ENCODE measurements at regions not wholly inside any gene's neighbourhood (a gene's known extent, or its start where the extent isn't known, plus 50 kb on each side); places are given as distances from the start of the nearest gene placed in this dataset.
"Not testable (repeated sequence)": the region's sequence is repeated elsewhere in the genome, so short reads cannot be mapped to it uniquely, and the experiment has no call there.

DNA sequence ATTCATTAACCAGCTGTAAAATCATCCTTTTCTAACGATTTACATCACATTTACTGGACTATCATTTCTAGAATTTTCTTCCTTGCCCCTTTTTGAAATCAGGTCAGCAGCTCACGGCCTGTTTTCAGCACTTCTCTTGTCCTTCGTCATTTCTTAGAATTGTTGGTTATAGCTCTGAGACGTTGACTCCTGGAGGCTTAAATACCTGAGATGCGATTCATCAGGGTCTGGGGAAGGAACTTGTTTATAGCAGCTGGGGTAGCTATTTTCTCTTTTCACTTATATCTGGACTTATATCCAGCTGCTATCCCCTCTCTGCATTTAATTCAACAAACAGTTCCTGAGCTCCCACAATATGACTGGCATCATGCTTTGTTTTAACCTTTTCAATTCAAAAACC, 338.7 kb upstream of the TNRC6C start:
- no peak for DNase-seq (ENCODE audit: low read depth)

DNA sequence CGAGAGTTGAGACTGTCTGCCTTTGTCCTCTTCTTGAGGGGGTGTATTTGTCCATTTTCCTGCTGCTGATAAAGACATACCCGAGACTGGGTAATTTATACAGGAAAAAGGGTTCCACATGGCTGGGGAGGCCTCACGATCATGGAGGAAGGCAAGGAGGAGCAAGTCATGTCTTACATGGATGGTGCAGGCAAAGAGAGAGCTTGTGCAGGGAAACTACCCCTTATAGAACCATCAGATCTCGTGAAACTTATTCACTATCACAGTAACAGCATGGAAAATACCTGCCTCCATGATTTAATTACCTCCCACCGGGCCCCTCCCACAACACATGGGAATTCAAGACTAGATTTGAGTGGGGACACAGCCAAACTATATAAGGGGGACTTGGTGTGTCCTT, 338.2 kb upstream of the TNRC6C start:
- DNase-seq (ENCODE audit: low read depth), result no peak

- not testable (repeated sequence) for DNase-seq (ENCODE audit: low read depth)
Observed at GRCh38 chr17:77622084-77622483, 336.4 kb upstream of the TNRC6C start.

DNA sequence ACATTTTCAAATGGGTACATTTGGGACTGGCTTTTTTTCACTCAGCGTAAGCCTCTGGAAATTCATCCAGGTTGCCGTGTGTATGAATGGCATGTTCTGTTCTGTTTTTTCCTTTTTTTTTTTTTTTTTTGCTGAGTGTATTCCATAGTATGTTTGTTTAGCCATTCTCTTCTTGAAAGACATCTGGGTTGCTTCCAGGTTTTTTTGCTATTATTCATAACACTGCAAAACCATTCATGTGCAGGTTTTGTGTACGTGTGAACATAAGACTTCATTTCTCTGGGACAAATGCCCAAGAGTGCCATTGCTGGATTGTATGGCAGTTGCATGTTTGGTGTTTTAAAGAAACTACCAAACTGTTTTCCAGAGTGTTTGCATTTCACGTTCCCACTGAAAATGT, 335.9 kb upstream of the TNRC6C start:
- DNase-seq (ENCODE audit: low read depth), result no peak

DNA sequence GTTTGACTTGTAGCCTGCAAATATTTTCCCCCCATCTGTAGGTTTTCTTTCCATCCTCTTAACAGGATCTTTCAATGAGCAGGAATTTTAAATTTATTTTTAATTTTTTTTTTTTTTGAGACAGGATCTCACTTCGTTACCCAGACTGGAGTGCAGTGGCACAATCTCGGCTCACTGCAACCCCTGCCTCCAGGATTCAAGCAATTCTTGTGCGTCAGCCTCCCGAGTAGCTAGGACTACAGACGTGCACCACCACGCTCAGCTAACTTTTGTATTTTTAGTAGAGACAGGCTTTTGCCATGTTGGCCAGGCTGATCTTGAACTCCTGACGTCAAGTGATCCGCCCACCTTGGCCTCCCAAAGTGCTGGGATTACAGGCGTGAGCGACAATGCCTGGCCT, 335.2 kb upstream of the TNRC6C start:
- DNase-seq (ENCODE audit: low read depth), result not testable (repeated sequence)

DNA sequence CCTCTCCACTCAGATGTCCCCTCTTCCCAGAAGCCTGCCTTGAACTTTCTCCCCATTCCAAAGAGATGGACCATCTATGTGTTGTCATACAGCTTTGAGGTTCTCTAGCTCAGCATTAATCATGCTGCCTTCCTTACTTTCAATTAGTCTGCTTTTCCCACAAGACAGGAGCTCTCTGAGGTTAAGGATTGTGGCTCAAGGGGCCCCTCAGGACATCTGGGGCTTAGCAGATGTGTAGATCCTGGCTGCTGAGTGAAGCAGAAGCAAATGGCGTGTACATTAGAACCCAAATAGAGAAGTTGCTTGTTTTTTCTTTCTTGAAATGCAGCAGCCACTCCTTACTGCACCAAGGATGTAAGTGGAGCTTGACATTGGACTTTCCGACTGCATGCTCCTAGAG, 330.5 kb upstream of the TNRC6C start:
- no peak for DNase-seq (ENCODE audit: low read depth)

- not testable (repeated sequence) for DNase-seq (ENCODE audit: low read depth)
Observed at GRCh38 chr17:77629284-77629683, 329.2 kb upstream of the TNRC6C start.

- no peak for DNase-seq (ENCODE audit: low read depth)
Observed at GRCh38 chr17:77631307-77631706, 327.2 kb upstream of the TNRC6C start.

- no peak for DNase-seq (ENCODE audit: low read depth)
Observed at GRCh38 chr17:77632619-77633018, 325.9 kb upstream of the TNRC6C start.

- DNase-seq (ENCODE audit: low read depth), result no peak
Observed at GRCh38 chr17:77634710-77635109, 323.8 kb upstream of the TNRC6C start.

GRCh38 chr17:77635176-77635575, 323.3 kb upstream of the TNRC6C start:
- DNase-seq (ENCODE audit: low read depth), result no peak

- not testable (repeated sequence) for DNase-seq (ENCODE audit: low read depth)
Observed at GRCh38 chr17:77635785-77636184, 322.7 kb upstream of the TNRC6C start.

DNA sequence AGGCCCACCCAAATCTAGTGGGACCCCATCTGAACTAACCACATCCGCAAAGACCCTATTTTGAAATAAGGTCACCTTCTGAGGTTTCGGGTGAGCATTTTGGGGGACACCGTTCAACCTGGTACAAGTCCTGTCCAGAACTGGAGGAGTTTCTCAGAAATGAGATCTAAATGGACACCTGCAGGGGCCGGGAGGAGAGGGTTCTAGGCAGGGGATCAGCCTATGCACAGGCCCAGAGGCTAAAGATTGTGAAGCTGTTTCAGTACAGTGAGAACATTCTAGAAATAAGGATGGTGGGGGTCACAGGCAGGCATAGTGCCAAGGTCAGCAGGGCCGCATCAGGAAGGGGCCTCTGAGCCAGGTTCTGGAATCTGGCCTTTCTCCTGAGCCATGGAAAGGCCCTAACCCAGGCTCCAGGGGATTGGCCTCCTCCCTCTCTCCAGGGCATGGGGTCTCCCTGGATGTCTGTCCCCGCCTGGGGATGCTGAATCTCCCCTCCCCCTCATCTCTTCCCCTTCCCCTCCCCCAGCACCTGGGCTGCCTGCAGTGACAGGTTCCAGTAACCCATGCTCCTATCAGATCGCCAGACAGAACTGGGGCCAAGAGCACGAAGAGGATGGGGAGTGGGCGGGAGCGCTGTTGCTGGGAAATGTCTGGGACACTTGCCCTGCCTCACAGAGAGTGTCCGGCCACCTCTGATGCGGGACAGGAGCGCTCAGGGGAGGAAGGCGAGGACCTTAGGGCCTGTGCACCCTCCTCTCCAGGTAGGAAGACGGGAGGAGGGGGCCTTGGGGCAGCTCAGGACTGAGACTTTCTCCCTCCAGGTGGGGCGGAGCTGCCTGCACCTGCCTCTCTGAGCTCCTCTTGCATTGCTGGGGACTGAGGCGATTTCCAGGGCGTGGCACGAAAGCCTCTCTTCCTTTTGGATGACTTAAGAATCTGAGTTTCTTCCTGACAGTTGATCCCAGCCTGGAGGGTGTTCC, 321.4 kb upstream of the TNRC6C start:
- no peak for DNase-seq (ENCODE audit: low read depth)

- no peak for DNase-seq (ENCODE audit: low read depth)
Observed at GRCh38 chr17:77637818-77638575, 320.5 kb upstream of the TNRC6C start.

DNA sequence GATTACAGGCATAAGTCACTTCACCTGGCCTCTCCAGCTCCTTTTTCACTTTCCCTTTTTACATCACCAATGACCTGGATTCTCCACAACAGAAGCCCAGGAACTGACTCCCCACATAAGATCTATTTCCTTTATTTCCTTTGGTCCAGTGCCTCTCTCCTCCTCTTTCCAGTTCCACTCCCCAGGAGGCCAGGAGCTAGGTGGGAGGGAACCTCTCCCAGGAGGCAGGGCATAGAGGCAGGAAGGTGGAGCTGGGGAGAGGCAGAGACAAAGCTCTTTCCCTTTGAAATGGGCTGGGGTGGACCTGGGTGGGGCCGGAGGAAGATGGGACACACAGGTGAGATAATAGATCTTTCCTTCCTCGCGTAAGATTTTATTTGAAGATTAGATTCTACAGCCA, 318.3 kb upstream of the TNRC6C start:
- DNase-seq (ENCODE audit: low read depth), result no peak

GRCh38 chr17:77640916-77641605, 317.4 kb upstream of the TNRC6C start:
- DNase-seq (ENCODE audit: low read depth), result no peak

GRCh38 chr17:77641718-77642117, 316.8 kb upstream of the TNRC6C start:
- DNase-seq (ENCODE audit: low read depth), result no peak

DNA sequence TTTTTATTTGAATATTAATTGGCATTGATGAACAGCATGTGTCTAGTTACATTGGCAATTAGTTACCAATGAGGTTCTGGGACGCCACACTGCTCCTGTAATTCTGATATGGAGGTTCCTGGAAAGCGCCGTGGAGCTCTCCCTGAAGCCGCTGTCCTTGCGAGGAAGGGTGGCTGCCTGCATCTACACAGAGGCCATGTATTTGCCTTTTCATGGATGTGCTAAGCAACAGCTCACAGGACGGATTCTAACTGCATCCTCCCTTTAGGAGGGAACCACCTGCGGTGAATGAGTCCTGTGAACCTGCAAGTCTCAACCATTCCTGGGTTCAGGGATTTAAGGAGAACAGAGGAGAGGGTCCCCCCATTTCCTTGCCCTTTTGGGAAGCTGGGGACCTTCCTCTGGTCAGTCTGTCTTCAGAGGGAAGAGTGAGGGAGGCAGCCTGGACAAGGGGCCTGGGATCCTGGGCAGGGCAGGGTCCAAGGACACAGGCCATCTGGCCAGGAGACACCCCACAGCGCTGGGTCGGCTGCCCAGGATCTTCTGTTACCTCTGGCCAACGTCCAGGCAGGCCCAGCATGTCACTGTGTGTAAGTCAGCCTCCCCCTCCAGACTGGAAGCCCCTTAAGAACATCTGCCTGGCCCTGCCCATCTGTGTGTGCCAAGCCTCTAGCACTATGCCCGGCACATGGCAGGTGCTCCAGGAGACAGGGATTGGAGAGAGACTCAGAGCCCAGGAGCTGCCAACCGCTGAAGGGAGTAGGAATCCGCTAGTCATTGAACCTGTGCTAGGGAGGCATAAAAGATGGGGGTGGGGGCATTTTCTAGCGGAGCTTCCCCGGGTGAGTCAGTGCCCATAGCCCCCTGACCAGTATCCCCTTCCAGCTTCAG, 314.1 kb upstream of the TNRC6C start:
- no peak for DNase-seq (ENCODE audit: low read depth)

- DNase-seq (ENCODE audit: low read depth), result no peak
Observed at GRCh38 chr17:77645072-77646045, 313.1 kb upstream of the TNRC6C start.

DNA sequence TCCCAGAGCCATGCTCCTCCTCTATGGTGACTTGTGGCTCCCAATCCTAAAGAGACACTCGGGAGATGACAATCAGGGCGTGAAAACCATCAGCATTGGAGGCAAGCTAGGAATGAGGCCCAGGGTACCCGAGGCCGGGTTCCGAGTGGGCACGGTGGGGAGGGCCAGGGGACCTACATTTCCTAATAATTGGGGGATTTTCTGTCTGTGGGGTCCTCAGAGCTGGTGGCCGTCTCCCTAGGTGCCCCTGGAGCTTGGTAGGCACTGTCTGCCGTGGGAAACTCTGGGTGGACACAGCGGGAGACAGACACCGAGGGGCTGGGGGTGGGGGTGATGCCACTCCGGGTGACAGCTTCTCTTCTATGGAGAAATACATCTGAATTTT, 312.5 kb upstream of the TNRC6C start:
- no peak for DNase-seq (ENCODE audit: low read depth)

All from HS-5 (cell line).